ENCODE measurements at regions not wholly inside any gene's neighbourhood (a gene's known extent, or its start where the extent isn't known, plus 50 kb on each side); places are given as distances from the start of the nearest gene placed in this dataset.
"Not testable (repeated sequence)": the region's sequence is repeated elsewhere in the genome, so short reads cannot be mapped to it uniquely, and the experiment has no call there.

DNA sequence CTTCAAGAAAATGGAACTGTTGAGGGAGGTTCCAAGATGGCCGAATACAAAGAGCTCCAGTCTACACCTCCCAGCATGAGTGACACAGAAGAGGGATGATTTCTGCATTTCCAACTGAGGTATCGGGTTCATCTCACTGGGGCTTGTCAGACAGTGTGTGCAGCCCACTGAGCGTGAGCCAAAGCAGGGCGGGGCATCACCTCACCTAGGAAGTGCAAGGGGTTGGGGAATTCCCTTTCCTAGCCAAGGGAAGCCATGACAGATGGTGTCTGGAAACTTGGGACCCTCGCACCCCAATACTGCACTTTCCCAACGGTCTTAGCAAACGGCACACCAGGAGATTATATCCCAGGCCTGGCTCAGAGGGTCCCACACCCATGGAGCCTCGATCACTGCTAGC, 77.3 kb downstream of the POU4F1 start:
- not testable (repeated sequence) for TF ChIP-seq POLR2A (IDR thresholded peaks at IDR 0.05); CTCF (IDR thresholded peaks at IDR 0.05 in 8 of 11, conservative IDR thresholded peaks at IDR 0.05 in 3 of 11)
